Brain microvascular endothelial cell (primary cell): ENCODE measurements at regions not wholly inside any gene's neighbourhood (a gene's known extent, or its start where the extent isn't known, plus 50 kb on each side); places are given as distances from the start of the nearest gene placed in this dataset.

Experiments
- DNase-seq: peaks from one replicate; pipeline ENCODE4 v3.0.0-alpha.2; 2020
- H3K27ac ChIP-seq: fragments of 250-450 bp; sonication (Bioruptor Pico); 2 replicates; pipeline ENCODE4 v1.5.1; 2020; ENCODE audit warnings: mild to moderate bottlenecking, moderate library complexity
- H3K27me3 ChIP-seq: fragments of 250-450 bp; sonication (Bioruptor Pico); replicated peaks from 2 replicates; pipeline ENCODE4 v1.5.1; 2020; ENCODE audit warnings: mild to moderate bottlenecking
- H3K36me3 ChIP-seq: fragments of 250-450 bp; sonication (Bioruptor Pico); replicated peaks from 2 replicates; pipeline ENCODE4 v1.5.1; 2020; ENCODE audit warnings: mild to moderate bottlenecking
- H3K4me3 ChIP-seq: 2 replicates; pipeline ENCODE4 v1.5.1; 2011; ENCODE audit warnings: low read depth, mild to moderate bottlenecking, control low read depth, low read length, moderate library complexity
- CTCF ChIP-seq: IDR thresholded peaks from 2 replicates; pipeline ENCODE4 v1.5.1; 2011; ENCODE audit warnings: low read depth, mild to moderate bottlenecking, moderate library complexity, low read length, control low read depth, inconsistent platforms; ENCODE audit errors: missing control alignments
- in situ Hi-C: cut with HindIII; loops from 2 replicates; pipeline ENCODE4 v1.10.0; 2017; ENCODE audit warnings: low sequenced_read_pairs, low pct_ligation_motif_present

GRCh38 chr13:84525865-84526264 lies 643.6 kb upstream of the SLITRK1 start:
- in situ Hi-C loops, result no loop called here
- TF ChIP-seq CTCF, result no peak

GRCh38 chr13:84524586-84524985 lies 642.3 kb upstream of the SLITRK1 start:
- DNase-seq, result no peak
- no peak for TF ChIP-seq CTCF

More at GRCh38 chr13:84525865-84526264, 643.6 kb upstream of the SLITRK1 start:
- no peak overlapping the region for H3K4me3 ChIP-seq
- DNase-seq, result no peak
- no peak overlapping the region for H3K27ac ChIP-seq
- H3K27me3 ChIP-seq, result no peaks in the 10 kb centered on the region
- no peaks in the 10 kb centered on the region for H3K36me3 ChIP-seq

GRCh38 chr13:84500016-84500415 lies 617.7 kb upstream of the SLITRK1 start:
- in situ Hi-C loops, result no loop called here
- Histone ChIP-seq H3K4me3 (no peak overlapping the region), H3K27me3 (no peaks in the 10 kb centered on the region), H3K27ac (no peak overlapping the region), H3K36me3 (no peaks in the 10 kb centered on the region)
- DNase-seq, result no peak
- no peak for TF ChIP-seq CTCF

More at GRCh38 chr13:84524586-84524985, 642.3 kb upstream of the SLITRK1 start:
- Histone ChIP-seq H3K36me3 (no peaks in the 10 kb centered on the region), H3K27me3 (no peaks in the 10 kb centered on the region), H3K27ac (no peak overlapping the region), H3K4me3 (no peak overlapping the region)
- in situ Hi-C loops, result no loop called here

- no peak for TF ChIP-seq CTCF
- in situ Hi-C loops, result no loop called here
Observed at GRCh38 chr13:84497613-84498012, 615.3 kb upstream of the SLITRK1 start.

GRCh38 chr13:84491952-84492351 lies 609.7 kb upstream of the SLITRK1 start:
- in situ Hi-C loops, result no loop called here

More at GRCh38 chr13:84497613-84498012, 615.3 kb upstream of the SLITRK1 start:
- Histone ChIP-seq H3K27ac (no peak overlapping the region), H3K27me3 (no peaks in the 10 kb centered on the region), H3K4me3 (no peak overlapping the region), H3K36me3 (no peaks in the 10 kb centered on the region)
- no peak for DNase-seq

More at GRCh38 chr13:84491952-84492351, 609.7 kb upstream of the SLITRK1 start:
- H3K27me3 ChIP-seq, result no peaks in the 10 kb centered on the region
- no peak for DNase-seq
- H3K4me3 ChIP-seq, result no peak overlapping the region
- no peak for TF ChIP-seq CTCF
- no peaks in the 10 kb centered on the region for H3K36me3 ChIP-seq
- no peak overlapping the region for H3K27ac ChIP-seq
